Sciatic nerve (tissue), 2 donors: ENCODE measurements at regions not wholly inside any gene's neighbourhood (a gene's known extent, or its start where the extent isn't known, plus 50 kb on each side); places are given as distances from the start of the nearest gene placed in this dataset.

Experiments used
- ATAC-seq: fragments of 200-7000 bp; cut with Tn5 transposase; one replicate; pipeline ENCODE4 v1.9.1; 2020; ENCODE audit warnings: mild to moderate bottlenecking, moderate library complexity
- DNase-seq: peaks from one replicate; pipeline ENCODE4 v3.0.0-alpha.2; 2020; ENCODE audit warnings: low spot score
- intact Hi-C: fragments of 100-400 bp; cut with DNase I; formaldehyde crosslinking; loops from one replicate; pipeline ENCODE4 v1.14.2; 2022
- donor health status: DM: no; HTN: no; CAD: no.
- donor health status: DM: no; HTN: no; CAD: no.

- intact Hi-C loops: no loop called here
- DNase-seq (no peak), ATAC-seq (no peak)
These were observed 229.8 kb downstream of the DRD1 start for GRCh38 chr5:175214152-175214551.

DNA sequence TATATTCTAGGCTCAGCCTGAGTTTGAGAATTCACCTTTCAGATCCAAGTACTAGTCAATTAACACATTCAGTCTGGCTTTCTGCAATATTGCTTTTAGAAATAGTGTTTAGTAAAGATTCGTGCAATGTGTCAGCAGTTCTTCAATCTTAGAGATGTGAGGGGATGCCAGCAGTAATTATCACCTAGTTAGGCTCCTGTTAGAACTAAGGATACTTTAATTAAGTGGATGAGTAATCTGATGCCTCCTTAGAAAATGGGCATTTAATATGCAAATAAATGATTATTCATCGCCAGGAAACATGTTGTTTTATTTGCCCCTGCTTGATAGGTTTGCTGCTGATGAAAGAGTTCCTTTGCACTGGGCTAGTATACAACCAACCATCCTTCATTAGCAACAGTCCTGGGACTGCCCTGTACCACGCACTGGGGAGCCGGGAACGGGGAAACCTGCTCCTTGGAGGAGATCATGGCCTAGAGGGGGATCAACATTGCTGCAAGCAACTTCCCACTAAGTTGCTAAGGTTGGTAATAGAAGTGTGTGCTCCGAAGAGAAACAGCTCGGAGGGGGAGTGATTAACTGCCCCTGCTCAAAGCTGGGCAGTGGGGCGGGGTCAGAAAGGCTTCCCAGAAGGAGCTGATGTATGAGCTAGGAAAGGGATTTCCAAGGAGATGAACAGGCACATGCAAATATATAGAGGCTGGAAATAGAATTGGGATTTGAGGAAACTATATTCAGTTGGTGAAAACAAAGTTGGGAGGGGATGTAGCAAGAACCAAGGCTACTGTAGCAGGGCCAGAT lies 231.8 kb downstream of the DRD1 start:
- DNase-seq (no peak), ATAC-seq (no peak)
- intact Hi-C loops: no loop called here

- ATAC-seq (no peak), DNase-seq (no peak)
- intact Hi-C loops: no loop called here
These were observed 236.5 kb downstream of the DRD1 start for GRCh38 chr5:175207321-175208040.

- ATAC-seq (no peak), DNase-seq (no peak)
- intact Hi-C loops: no loop called here
These were observed 237.3 kb downstream of the DRD1 start for GRCh38 chr5:175206669-175207068.

DNA sequence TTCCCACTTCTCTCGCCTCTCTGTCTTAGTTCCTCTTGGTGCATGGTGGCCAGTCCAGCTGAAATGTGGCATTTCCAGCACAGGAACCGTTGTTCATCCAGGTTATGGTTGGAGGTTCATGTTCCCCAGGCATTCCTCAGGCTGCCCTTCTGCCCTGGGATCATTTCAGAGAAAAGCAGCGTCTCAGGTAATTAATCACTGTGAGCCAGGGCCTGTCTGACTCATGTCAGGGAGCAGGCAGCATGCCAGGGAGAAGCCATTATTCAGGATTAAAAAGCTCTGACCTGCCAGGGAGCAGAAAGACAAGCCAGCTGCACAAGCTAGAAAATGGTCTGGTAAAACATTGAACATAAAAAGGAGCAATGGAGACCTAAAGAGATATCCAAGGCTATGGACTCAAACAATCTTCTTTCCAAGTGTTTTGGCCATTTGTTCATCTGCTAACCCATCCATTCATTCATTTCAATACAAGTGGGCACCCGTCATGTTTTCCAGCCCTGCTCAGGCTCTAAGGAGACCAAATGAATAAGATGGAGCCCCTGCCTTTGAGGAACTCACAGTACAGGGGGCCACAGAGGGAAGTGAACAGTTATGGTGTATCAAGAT lies 241.4 kb downstream of the DRD1 start:
- intact Hi-C loops: no loop called here
- DNase-seq: no peak

DNA sequence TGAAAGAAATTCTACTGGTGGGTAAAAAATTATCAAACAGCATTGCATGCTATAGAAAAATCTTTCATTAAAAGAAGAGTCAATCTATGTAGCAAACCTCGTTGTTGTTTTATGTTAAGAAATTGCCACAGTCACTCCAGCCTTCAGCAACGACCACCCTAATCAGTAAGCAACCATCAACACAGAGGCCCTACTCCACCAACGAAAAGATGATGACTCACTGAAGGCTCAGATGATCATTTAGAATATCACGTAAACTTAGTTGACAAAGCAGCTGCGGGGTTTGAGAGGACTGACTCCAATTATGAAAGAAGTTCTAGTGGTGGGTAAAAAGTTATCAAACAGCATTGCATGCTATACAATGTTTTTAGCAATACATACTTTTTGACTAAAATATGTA lies 242.6 kb downstream of the DRD1 start:
- no peak for DNase-seq
- intact Hi-C loops: no loop called here
- ATAC-seq: no peak

More for the DNA sequence above, 241.4 kb downstream of the DRD1 start:
- no peak for ATAC-seq

GRCh38 chr5:175195698-175196656 lies 248.0 kb downstream of the DRD1 start:
- intact Hi-C loops: no loop called here
- no peak for ATAC-seq
- DNase-seq: no peak

- DNase-seq (no peak), ATAC-seq (no peak)
- intact Hi-C loops: no loop called here
These were observed 262.7 kb downstream of the DRD1 start for GRCh38 chr5:175181331-175181730.

GRCh38 chr5:175170899-175171298 lies 273.1 kb downstream of the DRD1 start:
- intact Hi-C loops: no loop called here
- ATAC-seq (no peak), DNase-seq (no peak)

- DNase-seq: no peak
- ATAC-seq: no peak
- intact Hi-C loops: no loop called here
These were observed 275.0 kb downstream of the DRD1 start for GRCh38 chr5:175168882-175169507.

DNA sequence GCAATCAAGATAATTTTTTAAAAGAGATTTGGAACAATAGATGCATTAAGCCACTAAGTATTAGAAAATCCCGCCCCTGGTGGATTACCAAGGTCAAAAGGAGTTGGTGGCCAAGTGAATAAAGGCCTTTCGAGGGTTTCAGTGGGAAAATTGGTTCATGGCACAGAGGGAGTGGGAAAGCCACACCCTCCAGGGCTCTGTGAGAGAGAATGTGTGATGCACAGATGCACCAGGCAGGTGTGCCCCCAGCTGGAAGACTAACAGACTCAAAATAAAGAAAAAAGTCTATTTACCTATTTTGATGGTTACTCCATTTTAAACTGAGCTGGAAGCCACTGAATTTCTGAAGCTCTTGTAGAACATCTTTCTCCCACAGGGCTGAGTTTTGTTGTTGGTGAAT lies 278.0 kb downstream of the DRD1 start:
- no peak for ATAC-seq
- intact Hi-C loops: no loop called here
- DNase-seq: no peak

DNA sequence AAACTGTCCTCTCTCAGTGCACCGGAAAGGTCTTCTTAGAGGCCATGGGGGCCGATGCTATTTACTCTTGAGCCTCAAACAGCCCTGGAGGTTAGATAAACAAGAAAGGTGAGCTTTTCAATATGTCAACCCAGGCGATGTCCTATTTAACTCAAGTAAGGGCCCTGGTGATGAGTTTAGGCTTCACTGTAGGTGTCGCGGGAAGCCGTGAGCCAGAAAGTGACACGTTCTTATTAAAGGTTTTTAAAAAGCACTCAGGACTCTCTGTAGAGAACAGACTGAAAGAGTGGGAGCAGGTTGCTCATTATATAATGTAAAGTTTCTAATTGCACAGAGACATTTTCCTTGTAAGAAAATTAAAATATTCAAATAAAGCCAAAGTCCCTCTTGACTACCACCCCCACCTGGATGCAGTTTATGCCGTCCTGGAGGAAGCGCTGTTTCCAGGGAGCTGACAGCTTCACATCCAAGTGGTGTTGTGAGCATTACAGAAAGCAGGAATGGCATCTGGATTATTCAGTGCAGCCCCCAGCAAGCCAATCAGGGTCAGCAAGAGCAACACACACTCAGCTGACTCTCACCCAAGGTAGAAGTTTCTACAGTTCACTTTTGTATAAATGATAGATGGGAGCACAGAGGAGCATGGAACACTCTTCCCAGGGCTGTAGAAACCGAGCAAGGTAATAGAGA lies 280.3 kb downstream of the DRD1 start:
- no peak for ATAC-seq
- intact Hi-C loops: no loop called here
- DNase-seq: no peak

- DNase-seq: no peak
- ATAC-seq: no peak
- intact Hi-C loops: no loop called here
These were observed 281.9 kb downstream of the DRD1 start for GRCh38 chr5:175162036-175162435.

DNA sequence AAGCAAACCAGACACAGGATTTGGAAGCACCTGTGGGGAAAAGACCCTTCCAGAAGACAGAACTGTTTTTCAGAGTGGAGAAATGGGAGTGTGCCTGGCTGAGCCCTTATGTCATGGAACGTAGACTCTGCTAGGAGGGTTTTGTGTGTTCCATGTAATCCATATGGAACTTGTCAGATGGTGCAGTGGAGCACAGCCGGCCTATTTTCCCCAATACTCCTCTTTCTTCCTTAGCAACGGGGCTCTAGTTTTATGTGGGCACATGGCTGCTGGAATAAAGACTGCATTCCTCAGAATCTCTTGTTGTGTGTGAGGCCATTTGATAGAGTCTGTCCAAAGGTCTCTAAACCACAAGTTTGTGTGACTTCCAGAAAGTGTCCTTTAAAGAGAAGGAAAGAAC lies 284.0 kb downstream of the DRD1 start:
- DNase-seq (no peak), ATAC-seq (no peak)
- intact Hi-C loops: no loop called here

- ATAC-seq (no peak), DNase-seq (no peak)
- intact Hi-C loops: no loop called here
These were observed 295.3 kb downstream of the DRD1 start for GRCh38 chr5:175148636-175149172.

- no peak for ATAC-seq
- no peak for DNase-seq
- intact Hi-C loops: no loop called here
These were observed 297.2 kb downstream of the DRD1 start for GRCh38 chr5:175146733-175147132.

GRCh38 chr5:175141421-175141820 lies 302.6 kb downstream of the DRD1 start:
- intact Hi-C loops: no loop called here
- ATAC-seq: no peak

GRCh38 chr5:175133185-175133584 lies 310.8 kb downstream of the DRD1 start:
- intact Hi-C loops: no loop called here

More at GRCh38 chr5:175141421-175141820, 302.6 kb downstream of the DRD1 start:
- DNase-seq: no peak

More at GRCh38 chr5:175133185-175133584, 310.8 kb downstream of the DRD1 start:
- ATAC-seq (no peak), DNase-seq (no peak)
